NT2/D1 (cell line): ENCODE measurements at regions not wholly inside any gene's neighbourhood (a gene's known extent, or its start where the extent isn't known, plus 50 kb on each side); places are given as distances from the start of the nearest gene placed in this dataset.

Experiments
- DNase-seq: peaks from one replicate; pipeline ENCODE4 v3.0.0-alpha.2; 2011; ENCODE audit warnings: low read depth, low spot score
- H3K27me3 ChIP-seq: 2 replicates; pipeline ENCODE4 v1.6.0; 2011; ENCODE audit warnings: mild to moderate bottlenecking; ENCODE audit not compliant: insufficient read length, insufficient read depth
- H3K36me3 ChIP-seq: 2 replicates; pipeline ENCODE4 v1.6.1; 2011; ENCODE audit warnings: mild to moderate bottlenecking, low read length, mixed read lengths; ENCODE audit not compliant: insufficient read depth, insufficient read length
- H3K4me1 ChIP-seq: 2 replicates; pipeline ENCODE4 v1.5.1; 2011; ENCODE audit not compliant: insufficient read depth, insufficient read length
- H3K4me3 ChIP-seq: 2 replicates; pipeline ENCODE4 v1.5.1; 2011; ENCODE audit warnings: low read depth; ENCODE audit not compliant: insufficient read length
- H3K9ac ChIP-seq: 2 replicates; pipeline ENCODE4 v1.6.0; 2011; ENCODE audit warnings: low read depth; ENCODE audit not compliant: insufficient read length
- H3K9me3 ChIP-seq: 2 replicates; pipeline ENCODE4 v1.5.1; 2011; ENCODE audit warnings: mild to moderate bottlenecking, low read length; ENCODE audit not compliant: insufficient read depth
- SUZ12 ChIP-seq: IDR thresholded peaks from 2 replicates; pipeline ENCODE4 v1.6.1; 2011; ENCODE audit not compliant: insufficient read length, insufficient read depth; ENCODE audit errors: extremely low read depth
- YY1 ChIP-seq: IDR thresholded peaks from 2 replicates; pipeline ENCODE4 v1.6.1; 2011; ENCODE audit not compliant: insufficient read length, insufficient read depth
- ZNF274 ChIP-seq: IDR thresholded peaks from 2 replicates; pipeline ENCODE4 v1.6.1; 2011; ENCODE audit warnings: mild to moderate bottlenecking, low read depth, low read length

DNA sequence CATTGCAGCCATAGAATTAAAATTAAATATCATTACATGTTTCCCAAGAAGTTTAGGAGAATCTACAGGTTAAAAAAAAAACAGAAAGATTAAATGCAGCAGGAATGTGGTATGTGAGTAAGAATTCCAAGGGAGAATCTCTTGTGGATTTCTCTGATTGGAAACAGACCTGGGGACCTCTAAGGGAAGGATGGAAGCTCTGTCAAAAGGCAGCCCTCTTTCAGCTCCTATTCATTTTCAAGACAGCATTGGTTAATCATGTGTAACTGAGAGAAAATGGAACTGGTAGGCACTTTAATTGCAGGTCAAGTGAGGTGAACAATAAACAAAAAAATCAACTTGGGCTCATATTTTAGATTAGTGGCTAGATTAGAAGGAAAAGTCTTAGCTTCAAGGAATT is 81.4 kb upstream of the MTPN start:
- Histone ChIP-seq H3K4me1 (no peaks in the 10 kb centered on the region), H3K9me3 (no peaks in the 10 kb centered on the region), H3K27me3 (no peaks in the 10 kb centered on the region), H3K36me3 (no peaks in the 10 kb centered on the region), H3K9ac (no peak overlapping the region), H3K4me3 (no peak overlapping the region)
- DNase-seq: no peak
- TF ChIP-seq YY1: no peak
- TF ChIP-seq ZNF274: no peak
- no peak for TF ChIP-seq SUZ12

DNA sequence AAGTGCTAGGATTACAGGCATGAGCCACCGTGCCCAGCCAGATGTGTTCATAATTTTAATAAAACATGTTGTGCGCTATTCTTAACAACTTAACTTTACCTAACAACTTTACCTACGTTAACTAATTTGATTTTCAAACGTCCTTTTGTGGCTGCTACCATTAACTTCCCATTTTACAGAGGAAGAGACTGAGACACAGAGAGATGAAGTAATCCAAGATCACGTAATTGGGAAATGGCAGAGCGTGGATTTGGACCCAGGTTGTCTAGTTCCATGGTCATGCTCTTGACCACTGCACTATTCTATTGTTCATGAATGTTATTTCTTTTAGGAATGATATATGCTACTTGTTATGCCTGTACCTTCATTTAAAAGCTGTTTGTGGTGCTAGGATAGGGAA is 80.3 kb upstream of the MTPN start:
- no peak for TF ChIP-seq SUZ12
- TF ChIP-seq YY1: no peak
- no peak for TF ChIP-seq ZNF274
- Histone ChIP-seq H3K4me1 (no peaks in the 10 kb centered on the region), H3K27me3 (no peaks in the 10 kb centered on the region)

DNA sequence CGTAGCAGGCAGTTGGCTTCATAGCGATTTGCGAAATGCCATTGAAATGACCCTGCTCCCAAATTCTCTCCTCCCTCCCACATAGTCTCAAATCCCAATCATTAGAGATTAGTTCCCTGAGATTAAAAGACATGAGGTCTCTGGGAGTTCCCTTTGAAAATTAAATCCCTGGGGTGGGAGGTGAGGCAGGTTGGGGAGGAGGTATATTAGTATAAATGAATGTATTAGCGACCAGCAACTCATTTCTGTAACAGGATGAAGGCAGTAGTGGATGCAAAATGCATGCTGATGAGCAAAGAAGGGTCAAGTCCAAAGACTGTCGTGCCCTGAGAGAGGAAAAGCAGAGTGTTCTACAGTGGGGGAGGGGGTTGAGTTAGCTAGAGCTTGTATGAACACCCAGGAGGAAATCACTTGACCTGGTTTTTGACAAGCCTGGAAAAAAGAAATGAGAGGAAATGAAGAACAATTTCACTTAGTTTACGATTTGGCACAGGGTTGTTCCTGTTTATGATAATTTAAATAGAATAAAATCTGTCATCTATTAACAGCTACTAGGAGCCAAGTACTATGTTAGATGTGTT is 79.6 kb upstream of the MTPN start:
- no peak for TF ChIP-seq SUZ12
- no peak for TF ChIP-seq YY1
- no peak for TF ChIP-seq ZNF274
- no peaks in the 10 kb centered on the region for H3K9me3 ChIP-seq
- no peak overlapping the region for H3K9ac ChIP-seq
- H3K36me3 ChIP-seq: no peaks in the 10 kb centered on the region
- no peak for DNase-seq
- H3K4me3 ChIP-seq: no peak overlapping the region
- no peaks in the 10 kb centered on the region for H3K4me1 ChIP-seq
- H3K27me3 ChIP-seq: no peaks in the 10 kb centered on the region

More for the DNA sequence above, 80.3 kb upstream of the MTPN start:
- no peak for DNase-seq
- Histone ChIP-seq H3K9me3 (no peaks in the 10 kb centered on the region), H3K4me3 (no peak overlapping the region), H3K9ac (no peak overlapping the region), H3K36me3 (no peaks in the 10 kb centered on the region)

DNA sequence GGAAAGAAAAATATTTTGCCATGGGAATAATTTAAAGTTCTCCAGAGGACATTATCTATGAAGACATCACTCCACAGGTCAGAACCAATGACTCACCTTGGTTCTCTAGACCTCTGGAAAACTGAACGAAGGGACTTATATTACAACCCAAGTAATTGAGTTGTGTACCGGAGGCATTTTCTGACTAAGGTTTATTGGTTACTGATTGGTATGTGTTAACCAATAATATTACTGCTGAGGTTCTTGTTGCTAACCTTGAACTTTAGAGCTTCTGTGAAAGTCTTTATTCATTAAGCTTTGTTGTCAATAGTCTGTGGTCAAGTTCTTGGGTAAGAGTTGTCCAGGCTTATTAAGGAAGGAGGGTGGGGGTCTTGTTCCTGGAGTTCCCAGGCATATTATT is 78.1 kb upstream of the MTPN start:
- TF ChIP-seq SUZ12: no peak
- TF ChIP-seq ZNF274: no peak
- TF ChIP-seq YY1: no peak
- no peaks in the 10 kb centered on the region for H3K27me3 ChIP-seq
- H3K4me1 ChIP-seq: no peaks in the 10 kb centered on the region
- H3K9me3 ChIP-seq: no peaks in the 10 kb centered on the region
- no peak for DNase-seq
- H3K9ac ChIP-seq: no peak overlapping the region
- H3K4me3 ChIP-seq: no peak overlapping the region
- no peaks in the 10 kb centered on the region for H3K36me3 ChIP-seq

DNA sequence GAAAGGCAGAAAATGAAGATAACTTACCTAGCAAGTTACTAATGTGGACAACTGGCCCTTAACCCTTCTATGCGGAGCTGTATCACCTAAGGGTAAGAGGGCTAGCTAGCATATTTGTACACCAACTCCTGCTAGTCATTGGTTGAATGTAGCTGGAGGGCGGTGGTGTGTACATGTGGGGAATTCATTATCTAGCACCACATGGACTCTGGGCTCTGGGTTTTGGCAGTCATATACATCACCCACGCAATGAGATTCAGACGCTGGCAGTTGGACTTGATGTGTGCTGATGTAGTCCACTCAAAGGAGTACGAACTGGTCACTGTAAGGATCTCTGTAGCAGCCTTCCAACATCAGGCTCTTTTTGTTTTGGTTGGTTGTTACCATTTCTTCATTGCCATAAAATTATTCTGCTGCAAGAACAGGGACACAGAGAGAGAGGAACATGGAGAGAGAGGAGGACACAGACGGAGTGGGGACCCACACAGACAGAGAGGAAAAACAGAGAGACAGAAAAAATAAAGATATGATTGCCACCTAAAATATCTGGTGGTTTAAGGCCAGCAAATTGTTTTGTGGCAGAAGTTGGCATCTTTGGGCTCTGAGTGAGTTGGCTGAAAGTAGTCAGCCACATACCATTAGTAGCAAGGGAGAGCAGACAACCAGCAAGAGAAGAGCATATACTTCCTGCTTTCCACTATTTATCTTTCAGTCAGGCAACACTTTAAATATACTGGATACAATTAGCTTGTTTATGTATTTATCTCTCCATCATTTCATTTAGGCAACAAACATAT is 76.7 kb upstream of the MTPN start:
- DNase-seq: no peak
- Histone ChIP-seq H3K27me3 (no peaks in the 10 kb centered on the region), H3K9ac (no peak overlapping the region), H3K4me1 (no peaks in the 10 kb centered on the region), H3K36me3 (no peaks in the 10 kb centered on the region), H3K9me3 (no peaks in the 10 kb centered on the region), H3K4me3 (no peak overlapping the region)
- TF ChIP-seq YY1: no peak

DNA sequence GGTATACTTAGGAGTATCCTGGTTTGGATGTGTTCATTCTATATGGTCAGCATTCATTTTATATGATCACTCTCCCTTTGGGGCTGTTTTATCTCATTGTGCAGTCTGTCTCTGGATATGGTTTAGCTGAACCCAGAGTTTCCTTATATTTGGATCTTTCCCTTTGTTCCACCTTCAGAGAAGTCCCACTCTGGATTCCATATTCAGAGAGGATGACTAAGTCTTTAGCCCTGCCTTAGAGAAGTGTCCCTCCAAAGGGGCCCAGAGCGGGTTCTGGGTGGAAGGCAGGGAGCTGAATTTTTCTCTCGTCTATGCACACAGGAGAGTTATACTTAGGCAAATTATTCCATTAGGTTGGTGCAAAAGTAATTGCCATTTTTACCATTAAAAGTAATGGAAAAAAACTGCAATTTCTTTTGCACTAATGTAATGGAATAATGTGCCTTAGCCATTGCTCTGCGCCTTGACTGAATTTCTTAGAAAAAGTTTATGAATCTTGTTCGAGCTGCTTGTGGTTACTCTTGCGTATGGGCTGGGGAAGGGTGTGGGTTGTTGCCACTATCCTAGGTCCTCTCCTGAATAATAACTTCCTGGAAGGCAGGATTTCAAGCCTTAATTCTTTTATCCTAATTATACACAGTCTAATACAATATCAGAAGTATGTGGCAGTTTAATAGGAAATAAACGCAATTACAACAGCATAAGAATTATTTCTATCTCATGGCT is 74.2 kb upstream of the MTPN start:
- no peak overlapping the region for H3K9ac ChIP-seq
- no peak overlapping the region for H3K4me3 ChIP-seq

DNA sequence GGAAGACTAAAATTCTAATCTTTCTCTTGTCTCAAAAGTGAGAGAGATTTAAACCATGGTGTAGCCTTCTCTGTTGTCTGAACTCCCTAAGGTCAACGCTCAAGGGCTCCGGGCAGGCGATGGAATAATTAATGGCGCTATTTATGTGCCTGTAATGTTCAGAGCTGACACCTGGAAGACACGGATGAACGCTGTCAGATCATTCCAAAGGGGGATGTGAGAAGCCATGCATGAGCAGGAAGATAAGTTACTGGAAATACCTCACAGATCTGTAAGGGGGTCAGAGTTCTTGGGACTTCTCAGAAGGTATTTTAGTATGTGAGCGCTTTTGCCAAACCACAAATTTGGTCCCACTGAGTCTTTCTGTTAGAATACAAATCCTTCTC is 73.3 kb upstream of the MTPN start:
- Histone ChIP-seq H3K27me3 (no peaks in the 10 kb centered on the region), H3K4me3 (no peak overlapping the region), H3K4me1 (no peaks in the 10 kb centered on the region), H3K9me3 (0 out of 2 replicates have a peak, but pooled peaks cover 7% of the 10 kb centered on the region), H3K36me3 (no peaks in the 10 kb centered on the region), H3K9ac (no peak overlapping the region)
- no peak for DNase-seq
- TF ChIP-seq ZNF274: no peak
- TF ChIP-seq SUZ12: no peak
- TF ChIP-seq YY1: no peak

More for the DNA sequence above, 74.2 kb upstream of the MTPN start:
- 0 out of 2 replicates have a peak, but pooled peaks cover 3% of the 10 kb centered on the region for H3K9me3 ChIP-seq
- no peaks in the 10 kb centered on the region for H3K36me3 ChIP-seq
- DNase-seq: no peak
- H3K4me1 ChIP-seq: no peaks in the 10 kb centered on the region
- no peaks in the 10 kb centered on the region for H3K27me3 ChIP-seq
- TF ChIP-seq ZNF274: no peak
- TF ChIP-seq YY1: no peak
- TF ChIP-seq SUZ12: no peak
